Upper lobe of right lung (tissue), 1 donor: ENCODE measurements at regions not wholly inside any gene's neighbourhood (a gene's known extent, or its start where the extent isn't known, plus 50 kb on each side); places are given as distances from the start of the nearest gene placed in this dataset.
"Not testable (repeated sequence)": the region's sequence is repeated elsewhere in the genome, so short reads cannot be mapped to it uniquely, and the experiment has no call there.

ENCODE experiments used
- ATAC-seq: fragments of 200-7000 bp; cut with Tn5 transposase; one replicate; pipeline ENCODE4 v1.9.1; 2020; ENCODE audit warnings: mild to moderate bottlenecking, moderate library complexity
- DNase-seq: peaks from one replicate; pipeline ENCODE4 v3.0.0-alpha.2; 2020
- H3K27ac ChIP-seq: fragments of 200-600 bp; one replicate; pipeline ENCODE4 v1.8.0; 2022
- H3K27me3 ChIP-seq: fragments of 200-600 bp; one replicate; pipeline ENCODE4 v1.8.0; 2022; ENCODE audit warnings: mild to moderate bottlenecking
- H3K36me3 ChIP-seq: fragments of 200-600 bp; one replicate; pipeline ENCODE4 v1.8.0; 2022
- H3K4me1 ChIP-seq: fragments of 200-600 bp; one replicate; pipeline ENCODE4 v1.8.0; 2022
- H3K4me3 ChIP-seq: fragments of 200-600 bp; one replicate; pipeline ENCODE4 v1.8.0; 2022; ENCODE audit warnings: mild to moderate bottlenecking
- H3K9me3 ChIP-seq: fragments of 200-600 bp; one replicate; pipeline ENCODE4 v1.8.0; 2022
- CTCF ChIP-seq: fragments of 200-600 bp; IDR thresholded peaks from one replicate; pipeline ENCODE4 v1.8.0; 2022; ENCODE audit warnings: antibody characterized with exemption
- intact Hi-C: fragments of 100-400 bp; cut with DNase I; formaldehyde crosslinking; loops from one replicate; pipeline ENCODE4 v1.11.0; 2022
- donor health status: DM: no; HTN: yes; CAD: no; lungs with severe emphysema.

GRCh38 chr4:115965588-115965987, 852.2 kb upstream of the NDST4 start:
- Histone ChIP-seq H3K9me3 (no peaks in the 10 kb centered on the region), H3K27ac (no peak overlapping the region), H3K27me3 (no peaks in the 10 kb centered on the region), H3K4me3 (no peak overlapping the region), H3K4me1 (no peaks in the 10 kb centered on the region), H3K36me3 (no peaks in the 10 kb centered on the region)
- ATAC-seq, result no peak
- DNase-seq, result no peak
- no peak for TF ChIP-seq CTCF
- intact Hi-C loops, result no loop called here

GRCh38 chr4:115956054-115956796, 842.8 kb upstream of the NDST4 start:
- H3K36me3 ChIP-seq, DNase-seq, H3K27ac ChIP-seq, intact Hi-C loops, H3K27me3 ChIP-seq, H3K4me3 ChIP-seq, ATAC-seq, H3K4me1 ChIP-seq, H3K9me3 ChIP-seq: not testable (repeated sequence)

GRCh38 chr4:115950806-115951205, 837.4 kb upstream of the NDST4 start:
- TF ChIP-seq CTCF, result no peak

GRCh38 chr4:115949974-115950743, 836.7 kb upstream of the NDST4 start:
- DNase-seq, intact Hi-C loops, ATAC-seq: not testable (repeated sequence)

More at GRCh38 chr4:115950806-115951205, 837.4 kb upstream of the NDST4 start:
- no peak overlapping the region for H3K4me3 ChIP-seq
- H3K27me3 ChIP-seq, result no peaks in the 10 kb centered on the region
- intact Hi-C loops, result no loop called here
- H3K9me3 ChIP-seq, result no peaks in the 10 kb centered on the region
- H3K36me3 ChIP-seq, result no peaks in the 10 kb centered on the region
- ATAC-seq (no peak), DNase-seq (no peak)
- no peak overlapping the region for H3K27ac ChIP-seq
- H3K4me1 ChIP-seq, result no peaks in the 10 kb centered on the region

GRCh38 chr4:115945026-115945425, 831.6 kb upstream of the NDST4 start:
- Histone ChIP-seq H3K4me1 (no peaks in the 10 kb centered on the region), H3K9me3 (no peaks in the 10 kb centered on the region), H3K27me3 (no peaks in the 10 kb centered on the region), H3K27ac (no peak overlapping the region), H3K4me3 (no peak overlapping the region), H3K36me3 (no peaks in the 10 kb centered on the region)
- ATAC-seq (no peak), DNase-seq (no peak)
- TF ChIP-seq CTCF, result no peak
- intact Hi-C loops, result no loop called here

More at GRCh38 chr4:115949974-115950743, 836.7 kb upstream of the NDST4 start:
- H3K36me3 ChIP-seq, H3K4me1 ChIP-seq, H3K4me3 ChIP-seq, H3K27me3 ChIP-seq, H3K9me3 ChIP-seq, H3K27ac ChIP-seq: not testable (repeated sequence)

- no peak overlapping the region for H3K4me3 ChIP-seq
- no peaks in the 10 kb centered on the region for H3K9me3 ChIP-seq
- no peaks in the 10 kb centered on the region for H3K4me1 ChIP-seq
- H3K36me3 ChIP-seq, result no peaks in the 10 kb centered on the region
- ATAC-seq (no peak), DNase-seq (no peak)
- no peak for TF ChIP-seq CTCF
- H3K27me3 ChIP-seq, result no peaks in the 10 kb centered on the region
- intact Hi-C loops, result no loop called here
- no peak overlapping the region for H3K27ac ChIP-seq
These were observed 830.9 kb upstream of the NDST4 start for GRCh38 chr4:115944146-115944905.
